Cardiac fibroblast (primary cell): ENCODE measurements at regions not wholly inside any gene's neighbourhood (a gene's known extent, or its start where the extent isn't known, plus 50 kb on each side); places are given as distances from the start of the nearest gene placed in this dataset.

Experiments used
- DNase-seq, 2 donors: peaks; one replicate each; pipeline versions ENCODE4 v3.0.0 to v3.0.0-alpha.2; 2010; ENCODE audit warnings: low read depth in 2 of 2
- H3K4me3 ChIP-seq, 2 donors: replicated peaks in 1 of 2; 1 replicate in 1 of 2; 2 replicates in 1 of 2; pipeline ENCODE4 v1.5.1; 2011; ENCODE audit warnings: low read depth in 2 of 2, low read length in 2 of 2, mild to moderate bottlenecking in 2 of 2, moderate library complexity in 1 of 2
- TF ChIP-seq, protein P1 (sequence below): IDR thresholded peaks from one replicate; pipeline ENCODE4 v1.5.1; 2011; ENCODE audit warnings: low read depth, mild to moderate bottlenecking, low read length, inconsistent platforms

DNA sequence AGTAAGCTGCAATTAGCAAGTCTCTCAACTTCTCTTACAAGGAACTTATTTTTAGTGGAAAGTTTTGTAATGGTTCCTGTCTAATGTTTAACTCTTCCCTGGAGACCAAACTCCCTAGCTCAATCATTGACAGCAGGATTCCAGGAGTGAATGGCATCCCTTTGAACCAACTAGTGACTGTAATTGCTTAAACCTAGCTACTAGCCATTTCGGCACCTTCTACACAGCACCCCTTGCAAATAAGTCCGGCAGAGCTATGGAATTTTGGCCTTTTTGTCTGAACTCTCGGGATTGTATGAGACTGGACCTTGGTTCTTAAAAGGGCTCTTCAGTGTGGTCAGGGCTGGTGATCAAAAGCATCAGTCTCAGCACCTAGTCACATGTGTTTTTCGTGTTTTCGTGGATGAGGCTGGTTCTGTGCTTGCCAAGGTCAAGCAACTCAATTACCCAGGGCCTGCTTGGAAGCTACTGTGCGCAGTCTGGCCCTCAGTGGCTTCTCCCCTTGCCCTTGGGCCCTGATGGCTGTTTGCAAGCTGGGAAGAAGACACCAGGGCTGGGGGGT, 135.3 kb upstream of the NEDD9 start:
- no peak overlapping the region for H3K4me3 ChIP-seq
- DNase-seq: no peak

DNA sequence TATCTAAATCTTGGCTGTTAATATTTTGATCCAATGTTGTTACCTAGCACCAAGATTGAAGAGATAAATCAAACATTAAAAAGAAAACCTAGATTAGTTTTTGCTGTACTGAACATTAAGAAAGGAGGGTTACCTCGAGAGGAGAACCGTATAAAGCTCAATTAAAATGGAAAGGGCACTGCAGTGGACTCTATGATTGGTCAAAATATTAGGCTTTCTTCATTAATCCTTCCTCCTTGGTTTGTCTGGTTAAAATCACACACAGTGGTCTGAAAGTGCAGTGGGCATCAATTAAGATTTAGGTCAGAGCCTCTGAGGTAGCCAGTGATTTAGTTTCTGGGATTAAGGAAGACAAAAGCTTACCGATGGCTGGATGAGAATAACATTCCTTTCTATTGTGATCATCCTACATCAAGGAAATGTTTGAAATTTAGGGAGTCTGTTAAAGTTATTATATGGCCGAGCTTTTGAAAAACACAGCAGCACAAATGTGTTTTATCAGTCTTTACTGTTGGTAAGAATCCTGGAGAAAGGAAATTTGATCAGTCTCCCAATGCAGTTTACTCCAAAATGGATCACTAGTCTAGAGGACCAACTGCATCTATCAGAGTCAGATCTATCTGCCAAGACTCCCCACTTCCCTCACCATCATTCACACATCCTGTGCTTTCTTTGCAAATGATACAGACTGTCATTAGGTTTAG, 134.6 kb upstream of the NEDD9 start:
- TF ChIP-seq, protein P1, sequence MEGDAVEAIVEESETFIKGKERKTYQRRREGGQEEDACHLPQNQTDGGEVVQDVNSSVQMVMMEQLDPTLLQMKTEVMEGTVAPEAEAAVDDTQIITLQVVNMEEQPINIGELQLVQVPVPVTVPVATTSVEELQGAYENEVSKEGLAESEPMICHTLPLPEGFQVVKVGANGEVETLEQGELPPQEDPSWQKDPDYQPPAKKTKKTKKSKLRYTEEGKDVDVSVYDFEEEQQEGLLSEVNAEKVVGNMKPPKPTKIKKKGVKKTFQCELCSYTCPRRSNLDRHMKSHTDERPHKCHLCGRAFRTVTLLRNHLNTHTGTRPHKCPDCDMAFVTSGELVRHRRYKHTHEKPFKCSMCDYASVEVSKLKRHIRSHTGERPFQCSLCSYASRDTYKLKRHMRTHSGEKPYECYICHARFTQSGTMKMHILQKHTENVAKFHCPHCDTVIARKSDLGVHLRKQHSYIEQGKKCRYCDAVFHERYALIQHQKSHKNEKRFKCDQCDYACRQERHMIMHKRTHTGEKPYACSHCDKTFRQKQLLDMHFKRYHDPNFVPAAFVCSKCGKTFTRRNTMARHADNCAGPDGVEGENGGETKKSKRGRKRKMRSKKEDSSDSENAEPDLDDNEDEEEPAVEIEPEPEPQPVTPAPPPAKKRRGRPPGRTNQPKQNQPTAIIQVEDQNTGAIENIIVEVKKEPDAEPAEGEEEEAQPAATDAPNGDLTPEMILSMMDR: no peak
- DNase-seq: peak; percentile 20 to 72
- no peak overlapping the region for H3K4me3 ChIP-seq

More for the DNA sequence above, 135.3 kb upstream of the NEDD9 start:
- TF ChIP-seq, protein P1: no peak

DNA sequence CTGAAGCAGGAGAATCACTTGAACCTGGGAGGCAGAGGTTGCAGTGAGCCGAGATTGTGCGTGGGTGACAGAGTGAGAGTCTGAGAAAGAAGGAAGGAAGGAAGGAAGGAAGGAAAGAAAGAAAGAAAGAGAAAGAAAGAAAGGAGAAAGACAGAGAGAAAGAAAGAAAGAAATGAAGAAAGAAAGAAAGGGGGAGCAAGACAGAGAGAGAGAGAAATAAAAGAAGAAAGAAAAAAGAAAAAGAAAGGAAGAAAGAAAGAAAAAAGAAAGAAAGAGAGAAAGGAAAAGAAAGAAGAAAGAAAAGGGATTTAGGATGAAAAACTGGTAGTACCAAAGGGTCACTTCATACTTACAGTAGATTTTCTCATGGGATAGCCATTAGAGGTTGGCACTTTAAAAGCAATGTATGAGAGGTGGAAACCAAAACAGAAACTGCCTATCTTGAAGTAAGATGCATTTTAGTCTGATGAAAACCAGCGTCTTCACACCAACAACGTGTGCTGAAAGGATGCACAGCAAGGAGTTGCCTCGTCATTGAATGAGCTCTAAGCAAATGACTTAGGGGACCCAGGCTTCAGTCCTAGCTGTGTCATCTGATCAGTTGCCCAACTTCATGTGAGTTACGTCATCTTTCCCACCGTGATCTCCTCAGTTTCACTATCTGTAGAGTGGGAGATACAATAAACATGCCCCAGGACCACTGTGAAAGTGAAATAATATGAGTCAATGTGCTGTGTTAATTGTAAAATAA, 133.9 kb upstream of the NEDD9 start:
- no peak overlapping the region for H3K4me3 ChIP-seq
- TF ChIP-seq, protein P1: no peak
- DNase-seq: peak in 1 of 2 donors; percentile 38

DNA sequence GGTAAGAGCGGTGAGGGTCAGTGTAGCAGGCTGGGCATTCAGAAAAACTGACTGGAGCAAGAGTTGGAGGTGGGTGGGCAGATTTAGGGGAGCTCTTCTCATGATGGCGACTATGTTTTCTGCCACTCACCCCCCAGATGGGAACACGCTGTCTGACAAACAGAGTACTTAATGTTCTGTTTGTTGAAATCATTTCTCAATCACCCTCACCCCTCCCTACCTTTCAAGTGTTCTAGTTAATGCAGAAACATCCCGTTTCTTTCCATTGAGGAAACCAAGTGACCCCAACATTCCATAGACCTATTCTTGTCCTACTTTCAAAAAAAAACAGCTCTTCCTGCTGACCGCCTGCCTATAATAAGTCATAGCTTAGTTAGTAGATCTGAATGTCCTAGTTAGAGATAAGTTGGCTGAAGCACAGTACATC, 132.5 kb upstream of the NEDD9 start:
- TF ChIP-seq, protein P1: no peak
- peak; percentile 68 to 97 for DNase-seq
- H3K4me3 ChIP-seq: no peak overlapping the region

DNA sequence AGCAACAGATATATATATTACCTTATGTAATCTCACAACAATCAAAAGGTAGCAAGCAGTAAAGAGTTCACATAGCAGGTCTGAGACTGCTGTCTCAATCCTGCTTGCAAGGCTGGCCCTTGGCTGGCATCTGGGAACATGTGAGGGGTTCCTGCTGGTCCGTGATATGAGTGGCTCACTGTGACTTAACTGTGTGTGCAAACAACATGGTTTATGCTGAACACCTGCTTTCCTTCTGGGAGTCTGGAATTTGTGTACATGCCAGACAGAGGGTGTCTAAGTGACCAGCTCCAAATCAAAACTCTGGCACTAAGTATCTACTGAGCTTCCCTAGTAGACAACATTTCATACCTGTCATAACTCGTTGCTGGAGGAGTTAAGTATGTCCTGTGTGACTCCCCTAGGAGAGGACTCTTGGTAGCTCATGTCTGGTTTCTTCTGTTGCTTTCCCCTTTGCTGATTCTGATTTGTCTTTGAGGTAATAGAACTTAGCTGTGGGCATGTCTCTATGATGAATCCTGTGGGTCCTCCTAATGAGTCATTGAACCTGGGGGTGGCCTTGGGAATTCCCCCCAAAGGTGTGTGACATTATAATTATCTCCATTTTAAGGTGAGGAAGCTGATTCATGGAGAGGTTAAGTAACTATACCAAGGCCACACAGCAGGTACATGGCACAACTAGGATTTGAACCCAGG, 131.6 kb upstream of the NEDD9 start:
- TF ChIP-seq, protein P1: no peak
- peak in 1 of 2 donors; percentile 51 for DNase-seq

DNA sequence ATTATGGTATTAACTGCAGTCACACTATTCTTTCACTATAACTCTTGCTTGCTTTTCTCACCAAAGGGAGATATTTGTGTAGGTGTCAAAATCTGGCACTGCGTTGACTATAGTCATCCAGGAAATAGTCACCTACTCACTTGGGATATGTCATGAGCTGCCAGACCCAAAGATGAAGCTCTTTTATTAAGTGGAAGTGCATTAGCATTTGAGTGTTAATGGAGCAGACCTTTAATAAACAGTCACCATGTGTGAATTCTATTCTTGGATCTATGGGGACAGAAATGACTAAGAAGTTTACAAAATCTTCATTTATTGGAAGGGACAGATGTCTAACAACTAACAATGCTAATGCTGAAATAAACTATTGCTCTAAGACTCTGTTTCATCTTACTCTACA, 130.1 kb upstream of the NEDD9 start:
- H3K4me3 ChIP-seq: no peak overlapping the region
- no peak for DNase-seq
- TF ChIP-seq, protein P1: no peak

More for the DNA sequence above, 131.6 kb upstream of the NEDD9 start:
- H3K4me3 ChIP-seq: no peak overlapping the region
